ENCODE measurements at regions not wholly inside any gene's neighbourhood (a gene's known extent, or its start where the extent isn't known, plus 50 kb on each side); places are given as distances from the start of the nearest gene placed in this dataset.

DNA sequence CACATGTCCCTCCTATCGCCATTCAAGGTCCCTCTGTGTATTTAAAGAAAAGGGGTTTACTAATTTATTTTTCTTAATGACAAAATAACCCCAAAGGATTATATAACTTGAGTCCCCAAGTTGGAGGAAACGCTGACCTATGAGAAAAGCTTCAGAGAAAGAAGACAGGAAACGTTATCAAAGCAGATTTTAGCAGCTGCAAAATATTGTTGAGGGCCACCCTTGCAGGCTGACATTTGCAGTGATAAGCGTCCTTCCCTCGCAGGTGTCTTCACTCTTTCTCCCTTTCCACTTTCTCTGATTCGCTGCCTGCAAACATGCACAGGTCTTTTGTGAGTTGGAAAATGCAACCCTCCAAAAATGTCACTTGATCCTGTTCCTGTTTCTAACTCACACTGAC, 103.2 kb upstream of the RIPOR2 start:
- H3K4me1 ChIP-seq: no peaks in the 10 kb centered on the region
- no peak overlapping the region for H3K9ac ChIP-seq
- H3K9me3 ChIP-seq (ENCODE audit: control insufficient read depth, low read length): no peaks in the 10 kb centered on the region
- H3K27me3 ChIP-seq (ENCODE audit: control insufficient read depth, insufficient read depth, low read length): no peaks in the 10 kb centered on the region
- no peak overlapping the region for H3K4me2 ChIP-seq (ENCODE audit: low read length)
- H3K4me3 ChIP-seq (ENCODE audit: low read depth, low read length): no peak overlapping the region
- H3K27ac ChIP-seq: no peak overlapping the region
- H2AFZ ChIP-seq: no peak overlapping the region
- TF ChIP-seq, protein P1, sequence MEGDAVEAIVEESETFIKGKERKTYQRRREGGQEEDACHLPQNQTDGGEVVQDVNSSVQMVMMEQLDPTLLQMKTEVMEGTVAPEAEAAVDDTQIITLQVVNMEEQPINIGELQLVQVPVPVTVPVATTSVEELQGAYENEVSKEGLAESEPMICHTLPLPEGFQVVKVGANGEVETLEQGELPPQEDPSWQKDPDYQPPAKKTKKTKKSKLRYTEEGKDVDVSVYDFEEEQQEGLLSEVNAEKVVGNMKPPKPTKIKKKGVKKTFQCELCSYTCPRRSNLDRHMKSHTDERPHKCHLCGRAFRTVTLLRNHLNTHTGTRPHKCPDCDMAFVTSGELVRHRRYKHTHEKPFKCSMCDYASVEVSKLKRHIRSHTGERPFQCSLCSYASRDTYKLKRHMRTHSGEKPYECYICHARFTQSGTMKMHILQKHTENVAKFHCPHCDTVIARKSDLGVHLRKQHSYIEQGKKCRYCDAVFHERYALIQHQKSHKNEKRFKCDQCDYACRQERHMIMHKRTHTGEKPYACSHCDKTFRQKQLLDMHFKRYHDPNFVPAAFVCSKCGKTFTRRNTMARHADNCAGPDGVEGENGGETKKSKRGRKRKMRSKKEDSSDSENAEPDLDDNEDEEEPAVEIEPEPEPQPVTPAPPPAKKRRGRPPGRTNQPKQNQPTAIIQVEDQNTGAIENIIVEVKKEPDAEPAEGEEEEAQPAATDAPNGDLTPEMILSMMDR (IDR thresholded peaks at IDR 0.05): no peak
- no peaks in the 10 kb centered on the region for H3K36me3 ChIP-seq (ENCODE audit: control insufficient read depth, insufficient read depth, low read length)
- H3K79me2 ChIP-seq: no peaks in the 10 kb centered on the region

GRCh38 chr6:25041485-25042035, 105.8 kb upstream of the RIPOR2 start:
- no peaks in the 10 kb centered on the region for H3K36me3 ChIP-seq (ENCODE audit: control insufficient read depth, insufficient read depth, low read length)
- no peaks in the 10 kb centered on the region for H3K79me2 ChIP-seq
- no peak overlapping the region for H3K4me3 ChIP-seq (ENCODE audit: low read depth, low read length)
- no peak overlapping the region for H2AFZ ChIP-seq
- no peaks in the 10 kb centered on the region for H3K9me3 ChIP-seq (ENCODE audit: control insufficient read depth, low read length)
- TF ChIP-seq, protein P1 (IDR thresholded peaks at IDR 0.05): no peak
- no peak overlapping the region for H3K27ac ChIP-seq
- H3K27me3 ChIP-seq (ENCODE audit: control insufficient read depth, insufficient read depth, low read length): no peaks in the 10 kb centered on the region
- H3K4me1 ChIP-seq: no peaks in the 10 kb centered on the region
- no peak overlapping the region for H3K9ac ChIP-seq
- no peak overlapping the region for H3K4me2 ChIP-seq (ENCODE audit: low read length)

DNA sequence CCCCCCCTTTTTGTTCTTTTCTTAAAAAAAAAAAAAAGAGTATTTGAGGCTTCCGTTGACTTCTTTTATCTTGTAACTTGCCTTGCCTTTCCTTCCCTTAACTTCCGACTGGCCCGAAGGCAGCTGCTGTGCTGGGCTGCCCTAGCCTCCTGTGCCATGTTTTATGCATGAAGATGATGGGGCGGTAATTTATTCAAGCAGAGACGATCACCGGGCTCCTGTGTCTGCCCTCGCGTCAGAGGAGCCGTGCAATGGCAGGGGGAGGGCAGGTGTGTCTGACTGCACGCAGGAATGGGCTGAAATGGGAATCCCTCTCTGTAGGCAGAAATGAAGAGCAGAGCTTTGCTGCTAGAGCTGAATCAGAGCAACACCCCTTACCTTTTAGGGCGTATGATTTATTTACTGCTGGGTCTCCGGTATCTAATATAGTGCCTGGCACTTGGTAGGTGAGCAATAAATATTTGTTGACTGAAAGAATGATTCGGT, 106.3 kb upstream of the RIPOR2 start:
- no peaks in the 10 kb centered on the region for H3K27me3 ChIP-seq (ENCODE audit: control insufficient read depth, insufficient read depth, low read length)
- no peaks in the 10 kb centered on the region for H3K36me3 ChIP-seq (ENCODE audit: control insufficient read depth, insufficient read depth, low read length)
- no peaks in the 10 kb centered on the region for H3K9me3 ChIP-seq (ENCODE audit: control insufficient read depth, low read length)
- TF ChIP-seq, protein P1 (IDR thresholded peaks at IDR 0.05): no peak
- H3K27ac ChIP-seq: no peak overlapping the region
- no peak overlapping the region for H3K9ac ChIP-seq
- H3K79me2 ChIP-seq: no peaks in the 10 kb centered on the region
- no peaks in the 10 kb centered on the region for H3K4me1 ChIP-seq
- no peak overlapping the region for H3K4me3 ChIP-seq (ENCODE audit: low read depth, low read length)
- no peak overlapping the region for H2AFZ ChIP-seq
- H3K4me2 ChIP-seq (ENCODE audit: low read length): no peak overlapping the region

GRCh38 chr6:25042536-25042935, 106.8 kb upstream of the RIPOR2 start:
- Histone ChIP-seq H3K4me1 (no peaks in the 10 kb centered on the region), H2AFZ (no peak overlapping the region), H3K27ac (no peak overlapping the region), H3K36me3 (ENCODE audit: control insufficient read depth, insufficient read depth, low read length) (no peaks in the 10 kb centered on the region), H3K79me2 (no peaks in the 10 kb centered on the region), H3K9me3 (ENCODE audit: control insufficient read depth, low read length) (no peaks in the 10 kb centered on the region), H3K9ac (no peak overlapping the region), H3K27me3 (ENCODE audit: control insufficient read depth, insufficient read depth, low read length) (no peaks in the 10 kb centered on the region), H3K4me2 (ENCODE audit: low read length) (no peak overlapping the region), H3K4me3 (ENCODE audit: low read depth, low read length) (no peak overlapping the region)
- TF ChIP-seq, protein P1 (IDR thresholded peaks at IDR 0.05): no peak
